DOHH2 (cell line): ENCODE measurements at regions not wholly inside any gene's neighbourhood (a gene's known extent, or its start where the extent isn't known, plus 50 kb on each side); places are given as distances from the start of the nearest gene placed in this dataset.

ENCODE experiments used
- CTCF ChIP-seq: fragments of 200-600 bp; sonication (generic); IDR thresholded peaks from one replicate; pipeline ENCODE4 v1.5.1; 2014; ENCODE audit warnings: antibody characterized with exemption, mild to moderate bottlenecking, low read depth, low read length; ENCODE audit not compliant: poor library complexity, severe bottlenecking
- EZH2phosphoT487 ChIP-seq: fragments of 200-600 bp; sonication (generic); IDR thresholded peaks from 2 replicates; pipeline ENCODE4 v1.6.1; 2017; ENCODE audit warnings: borderline replicate concordance, mild to moderate bottlenecking, antibody characterized with exemption, low read length, moderate library complexity, mixed read lengths

GRCh38 chr21:15306271-15306670 lies 241.5 kb upstream of the NRIP1 start:
- TF ChIP-seq CTCF (no peak), EZH2phosphoT487 (no peak)
